GM12874 (cell line): ENCODE measurements at regions not wholly inside any gene's neighbourhood (a gene's known extent, or its start where the extent isn't known, plus 50 kb on each side); places are given as distances from the start of the nearest gene placed in this dataset.

Experiments
- CTCF ChIP-seq: IDR thresholded peaks from 2 replicates; pipeline ENCODE4 v1.5.1; 2011; ENCODE audit warnings: low read depth, mild to moderate bottlenecking, control low read depth, low read length, moderate library complexity; ENCODE audit not compliant: insufficient read depth

- TF ChIP-seq CTCF: no peak
These were observed 84.5 kb upstream of the DKK2 start for GRCh38 chr4:107120661-107121060.

- no peak for TF ChIP-seq CTCF
These were observed 81.6 kb upstream of the DKK2 start for GRCh38 chr4:107117726-107118125.

GRCh38 chr4:107115185-107115847 is 79.2 kb upstream of the DKK2 start:
- TF ChIP-seq CTCF: no peak

GRCh38 chr4:107114059-107114458 is 77.9 kb upstream of the DKK2 start:
- TF ChIP-seq CTCF: no peak

GRCh38 chr4:107098401-107098800 is 62.3 kb upstream of the DKK2 start:
- TF ChIP-seq CTCF: no peak

- TF ChIP-seq CTCF: no peak
These were observed 58.9 kb upstream of the DKK2 start for GRCh38 chr4:107094976-107095375.

- TF ChIP-seq CTCF: no peak
These were observed 58.2 kb upstream of the DKK2 start for GRCh38 chr4:107094332-107094731.
